T-cell (primary cell): ENCODE measurements at regions not wholly inside any gene's neighbourhood (a gene's known extent, or its start where the extent isn't known, plus 50 kb on each side); places are given as distances from the start of the nearest gene placed in this dataset.
"Not testable (repeated sequence)": the region's sequence is repeated elsewhere in the genome, so short reads cannot be mapped to it uniquely, and the experiment has no call there.

ENCODE experiments used
- ATAC-seq, 4 experiments: fragments of 200-7000 bp in 3 of 4; fragments of 150-1000 bp in 1 of 4; cut with Tn5 transposase; replicated peaks in 1 of 4; 1 replicate in 3 of 4; 2 replicates in 1 of 4; pipeline ENCODE4 v1.10.0; 2021; ENCODE audit warnings: moderate library complexity in 3 of 4, mild to moderate bottlenecking in 2 of 4, moderate number of reproducible peaks in 1 of 4
- CTCF ChIA-PET, 2 donors: fragments of 300-600 bp; sonication (Branson Sonifier 250); formaldehyde crosslinking; loops; one replicate each; lab custom pipeline; 2022; ENCODE audit warnings: antibody characterized with exemption in 2 of 2; lab: Charles Lee
- POLR2A ChIA-PET, 2 donors: fragments of 300-600 bp; sonication (Branson Sonifier 250); formaldehyde crosslinking; loops; one replicate each; lab custom pipeline; 2022; ENCODE audit warnings: antibody characterized with exemption in 2 of 2; lab: Charles Lee
- DNase-seq, 35 experiments: peaks; one replicate each; pipeline versions ENCODE4 v3.0.0 to v3.0.0-alpha.2; 2013 to 2023
- H3K27ac ChIP-seq: one replicate; pipeline ENCODE4 v1.5.1; 2013; ENCODE audit warnings: low read length
- H3K27me3 ChIP-seq, 2 experiments: replicated peaks in 1 of 2; 1 replicate in 1 of 2; 2 replicates in 1 of 2; pipeline versions ENCODE4 v1.6.1 to v1.7.0; 2013; ENCODE audit warnings: low read length in 1 of 2, mixed read lengths in 1 of 2; ENCODE audit not compliant: control insufficient read depth in 2 of 2, insufficient read depth in 2 of 2; ENCODE audit errors: extremely low read depth in 1 of 2
- H3K36me3 ChIP-seq, 2 donors: 1 replicate in 1 of 2; 2 replicates in 1 of 2; pipeline versions ENCODE4 v1.6.1 to v1.7.0; 2013; ENCODE audit warnings: low read length in 1 of 2; ENCODE audit not compliant: control insufficient read depth in 2 of 2, insufficient read depth in 1 of 2; ENCODE audit errors: extremely low read depth in 1 of 2
- H3K4me1 ChIP-seq, 2 experiments: 1 replicate in 1 of 2; 2 replicates in 1 of 2; pipeline versions ENCODE4 v1.6.1 to v1.7.0; 2013; ENCODE audit warnings: low read length in 2 of 2, mixed read lengths in 1 of 2; ENCODE audit not compliant: insufficient read depth in 2 of 2, control insufficient read depth in 1 of 2; ENCODE audit errors: extremely low read depth in 1 of 2
- H3K4me3 ChIP-seq, 2 donors: 1 replicate in 1 of 2; 2 replicates in 1 of 2; pipeline versions ENCODE4 v1.5.1 to v1.7.0; 2013; ENCODE audit warnings: mild to moderate bottlenecking in 2 of 2, low read length in 1 of 2, moderate library complexity in 1 of 2; ENCODE audit not compliant: control insufficient read depth in 1 of 2; ENCODE audit errors: extremely low read depth in 1 of 2
- H3K9me3 ChIP-seq: 2 replicates; pipeline ENCODE4 v1.7.0; 2013
- H3K27ac Mint-ChIP-seq, 2 donors: one replicate each; pipeline ENCODE4 v1.8.0; 2020 to 2021; ENCODE audit warnings: mild to moderate bottlenecking in 2 of 2, mixed read lengths in 2 of 2
- H3K27me3 Mint-ChIP-seq, 2 donors: one replicate each; pipeline ENCODE4 v1.8.0; 2021 to 2022; ENCODE audit warnings: mixed read lengths in 2 of 2
- H3K36me3 Mint-ChIP-seq: one replicate; pipeline ENCODE4 v1.8.0; 2021; ENCODE audit warnings: mixed read lengths
- H3K4me1 Mint-ChIP-seq, 3 donors: one replicate each; pipeline ENCODE4 v1.8.0; 2020 to 2022; ENCODE audit warnings: mixed read lengths in 3 of 3, mild to moderate bottlenecking in 1 of 3
- H3K4me3 Mint-ChIP-seq, 3 donors: one replicate each; pipeline ENCODE4 v1.8.0; 2020 to 2022; ENCODE audit warnings: mild to moderate bottlenecking in 3 of 3, mixed read lengths in 3 of 3, moderate library complexity in 3 of 3
- H3K9me3 Mint-ChIP-seq, 3 donors: one replicate each; pipeline ENCODE4 v1.8.0; 2020 to 2022; ENCODE audit warnings: mixed read lengths in 3 of 3
- WGBS: methylation state at CpG from one replicate; pipeline ENCODE4 v1.1.5; 2013; ENCODE audit warnings: missing lambda C conversion rate; ENCODE audit not compliant: insufficient coverage; 5-methylcytosine and 5-hydroxymethylcytosine counted together

DNA sequence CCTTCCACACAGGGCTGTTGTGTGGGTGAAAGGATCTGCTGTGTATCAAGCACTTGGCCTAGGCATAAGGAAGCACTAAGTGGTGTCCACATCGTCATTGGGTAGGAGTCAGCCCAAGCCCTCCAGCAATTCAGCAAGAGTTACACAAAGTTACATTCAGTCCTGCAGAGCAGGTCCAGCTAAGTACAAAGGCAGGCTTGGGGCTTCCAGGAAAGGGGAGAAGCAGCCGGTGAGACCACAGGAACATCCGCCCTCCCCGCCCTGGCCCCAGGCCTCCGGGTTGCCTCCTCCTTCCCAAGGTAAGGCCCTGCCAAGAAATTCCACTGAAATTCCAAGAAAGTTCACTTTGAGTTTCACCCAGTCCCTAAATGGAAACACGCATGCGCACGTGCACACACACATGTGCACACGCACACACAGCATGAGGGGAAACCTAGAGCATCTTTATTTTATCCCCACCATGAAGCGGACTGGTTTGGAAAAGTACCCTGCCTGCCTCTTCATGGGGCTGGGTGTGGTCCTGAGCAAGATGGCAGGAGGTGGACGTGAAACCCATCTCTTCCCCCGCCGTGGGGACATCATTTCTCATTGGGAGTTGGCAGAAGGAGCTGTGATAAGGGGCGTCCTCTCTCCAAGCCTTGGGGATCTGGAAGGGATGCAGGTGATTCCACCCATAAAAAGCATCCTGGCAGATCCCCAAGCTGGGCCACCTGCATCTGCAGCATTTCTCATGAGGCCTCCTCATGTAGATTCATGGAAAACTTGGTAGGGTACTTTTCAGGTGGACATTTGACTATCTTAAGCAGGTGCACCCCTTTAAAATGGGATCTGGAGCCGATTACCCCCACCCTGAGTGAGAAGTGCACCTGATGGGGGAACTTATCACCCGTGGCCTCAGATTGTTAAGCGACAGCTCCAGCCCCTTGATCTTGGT, 69.1 kb upstream of the NANOS1 start:
- no peaks in the 10 kb centered on the region for H3K9me3 Mint-ChIP-seq
- H3K4me1 ChIP-seq = no peaks in the 10 kb centered on the region
- DNase-seq (peak in 1 of 35 experiments; percentile 21), ATAC-seq (no peak)
- no peaks in the 10 kb centered on the region for H3K9me3 ChIP-seq
- H3K27ac ChIP-seq = no peak overlapping the region
- peaks cover 0 to 1% (median 0%) of the 10 kb centered on the region in 3 donors for H3K4me1 Mint-ChIP-seq
- H3K36me3 Mint-ChIP-seq = no peaks in the 10 kb centered on the region
- ChIA-PET CTCF (no interaction called here), POLR2A (no interaction called here)
- WGBS = 84% methylated on average over 11 of the region's 17 CpGs
- peaks cover 8 to 9% of the 10 kb centered on the region in 2 donors for H3K27me3 Mint-ChIP-seq
- H3K27me3 ChIP-seq = peaks cover 0 to 8% of the 10 kb centered on the region in 2 experiments
- no peak overlapping the region for H3K4me3 ChIP-seq
- H3K36me3 ChIP-seq = no peaks in the 10 kb centered on the region
- no peak overlapping the region for H3K4me3 Mint-ChIP-seq
- no peak overlapping the region for H3K27ac Mint-ChIP-seq

DNA sequence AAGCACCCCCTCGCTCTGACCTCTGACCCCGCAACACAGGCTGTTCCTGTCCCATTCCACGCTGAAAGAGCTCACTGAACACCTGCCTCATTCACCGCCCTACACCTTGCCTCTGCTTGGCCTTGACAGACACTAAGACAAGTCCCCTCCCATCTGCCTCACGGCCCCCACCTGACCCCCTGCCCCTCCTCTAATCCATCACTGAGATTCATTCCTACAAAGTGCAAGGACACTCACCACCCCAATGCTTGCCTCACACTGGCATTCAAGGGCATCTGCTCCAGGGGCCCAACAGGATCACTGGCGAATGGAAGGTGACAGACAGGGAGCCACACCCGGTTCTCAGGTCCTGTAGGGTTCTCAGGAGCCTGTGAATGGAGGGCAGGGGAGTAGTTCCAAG, 68.1 kb upstream of the NANOS1 start:
- H3K9me3 ChIP-seq = no peaks in the 10 kb centered on the region
- peaks cover 0 to 17% of the 10 kb centered on the region in 2 experiments for H3K27me3 ChIP-seq
- Mint-ChIP-seq H3K4me1 (peaks cover 0 to 1% (median 0%) of the 10 kb centered on the region in 3 donors), H3K27me3 (peaks cover 7 to 14% of the 10 kb centered on the region in 2 donors), H3K4me3 (no peak overlapping the region), H3K36me3 (no peaks in the 10 kb centered on the region), H3K9me3 (no peaks in the 10 kb centered on the region), H3K27ac (no peak overlapping the region)
- 78% methylated on average over 5 of the region's 7 CpGs for WGBS
- H3K4me1 ChIP-seq = no peaks in the 10 kb centered on the region
- H3K27ac ChIP-seq = no peak overlapping the region
- H3K4me3 ChIP-seq = no peak overlapping the region
- ChIA-PET POLR2A (no interaction called here), CTCF (no interaction called here)
- DNase-seq = peak in 1 of 35 experiments; percentile 17
- ATAC-seq = no peak
- no peaks in the 10 kb centered on the region for H3K36me3 ChIP-seq

DNA sequence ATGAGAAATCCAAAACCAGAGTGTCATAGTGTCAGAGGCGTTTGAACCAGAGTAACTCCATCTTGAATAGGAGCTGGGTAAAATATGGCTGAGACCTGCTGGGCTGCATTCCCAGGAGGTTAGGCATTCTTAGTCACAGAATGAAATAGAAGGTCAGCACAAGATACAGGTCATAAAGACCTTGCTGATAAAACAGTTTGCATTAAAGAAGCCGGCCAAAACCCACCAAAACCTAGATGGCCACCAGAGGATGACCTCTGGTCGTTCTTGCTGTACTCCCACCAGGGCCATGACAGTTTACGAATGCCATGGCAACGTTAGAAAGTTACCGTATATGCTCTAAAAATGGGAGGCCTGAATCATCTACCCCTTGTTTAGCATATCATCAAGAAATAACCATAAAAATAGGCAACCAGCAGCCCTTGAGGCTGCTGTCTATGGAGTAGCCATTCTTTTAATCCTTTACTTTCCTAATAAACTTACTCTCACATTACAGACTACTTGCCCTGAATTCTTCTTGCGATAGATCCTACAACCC, 67.1 kb upstream of the NANOS1 start:
- H3K36me3 ChIP-seq, H3K36me3 Mint-ChIP-seq, H3K4me1 Mint-ChIP-seq, H3K9me3 Mint-ChIP-seq, H3K4me1 ChIP-seq, CTCF ChIA-PET, H3K9me3 ChIP-seq, H3K27ac ChIP-seq, POLR2A ChIA-PET, H3K4me3 ChIP-seq, H3K27ac Mint-ChIP-seq, ATAC-seq, H3K4me3 Mint-ChIP-seq: not testable (repeated sequence)
- H3K27me3 ChIP-seq = peaks cover 0 to 21% of the 10 kb centered on the region in 2 experiments
- WGBS = 73% methylated on average over 6 of the region's 7 CpGs
- peak in 1 of 35 experiments; percentile 0 for DNase-seq
- peaks cover 7 to 20% of the 10 kb centered on the region in 2 donors for H3K27me3 Mint-ChIP-seq

DNA sequence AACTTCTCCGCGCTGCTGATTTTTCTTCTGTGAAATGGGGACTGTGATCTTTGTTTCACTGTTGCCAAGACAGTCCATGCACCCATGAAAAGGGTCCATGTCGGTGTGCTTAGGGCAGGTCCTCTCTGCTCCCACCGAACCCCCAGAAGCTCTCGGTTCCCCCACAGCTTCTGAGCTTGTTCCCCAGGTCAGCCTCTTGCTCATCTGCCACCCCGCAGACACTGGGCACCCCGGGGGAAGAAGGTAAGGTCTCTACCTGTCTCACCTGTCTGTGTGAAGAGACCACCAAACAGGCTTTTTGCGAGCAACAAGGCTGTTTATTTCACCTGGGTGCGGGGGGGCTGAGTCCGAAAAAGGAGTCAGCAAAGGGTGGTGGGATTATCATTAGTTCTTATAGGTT, 66.2 kb upstream of the NANOS1 start:
- no peak overlapping the region for H3K27ac ChIP-seq
- H3K9me3 ChIP-seq = no peaks in the 10 kb centered on the region
- peaks cover 0 to 27% of the 10 kb centered on the region in 2 experiments for H3K27me3 ChIP-seq
- Mint-ChIP-seq H3K27ac (no peak overlapping the region), H3K27me3 (peaks cover 7 to 24% of the 10 kb centered on the region in 2 donors), H3K4me1 (peaks cover 0 to 1% (median 0%) of the 10 kb centered on the region in 3 donors), H3K36me3 (no peaks in the 10 kb centered on the region), H3K4me3 (no peak overlapping the region), H3K9me3 (no peaks in the 10 kb centered on the region)
- no peaks in the 10 kb centered on the region for H3K4me1 ChIP-seq
- ChIA-PET CTCF (no interaction called here), POLR2A (no interaction called here)
- DNase-seq (no peak), ATAC-seq (no peak)
- H3K4me3 ChIP-seq = no peak overlapping the region
- H3K36me3 ChIP-seq = no peaks in the 10 kb centered on the region
- 93% methylated on average over 5 of the region's 10 CpGs for whole genome bisulfite sequencing

DNA sequence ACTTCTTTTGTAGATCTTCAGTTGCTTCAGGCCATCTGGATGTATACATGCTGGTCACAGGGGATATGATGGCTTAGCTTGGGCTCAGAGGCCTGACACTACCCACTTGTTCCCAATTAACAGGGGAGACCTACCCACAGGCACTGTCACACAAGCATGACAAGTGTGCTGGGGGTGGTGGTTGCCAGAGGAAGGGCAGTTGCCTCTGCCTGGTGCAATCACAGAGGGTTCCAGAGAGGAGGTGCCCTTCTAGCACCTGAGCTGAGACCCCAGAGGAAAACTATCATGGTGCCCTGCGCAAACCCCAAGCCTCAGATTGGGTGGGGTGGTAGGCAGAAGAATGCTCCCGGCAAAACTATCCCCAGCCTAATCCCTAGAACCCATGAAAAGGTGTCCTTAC, 65.6 kb upstream of the NANOS1 start:
- H3K9me3 Mint-ChIP-seq = no peaks in the 10 kb centered on the region
- H3K27ac Mint-ChIP-seq = no peak overlapping the region
- Histone ChIP-seq H3K4me3 (no peak overlapping the region), H3K27ac (no peak overlapping the region), H3K36me3 (no peaks in the 10 kb centered on the region), H3K4me1 (no peaks in the 10 kb centered on the region), H3K27me3 (peaks cover 0 to 32% of the 10 kb centered on the region in 2 experiments), H3K9me3 (no peaks in the 10 kb centered on the region)
- no peak for ATAC-seq
- DNase-seq = no peak
- H3K27me3 Mint-ChIP-seq = peaks cover 9 to 25% of the 10 kb centered on the region in 2 donors
- CTCF ChIA-PET = no interaction called here
- WGBS = no CpG with 5 or more reads among the region's 2 CpGs
- POLR2A ChIA-PET = no interaction called here
- no peaks in the 10 kb centered on the region for H3K36me3 Mint-ChIP-seq
- H3K4me3 Mint-ChIP-seq = no peak overlapping the region
- H3K4me1 Mint-ChIP-seq = peaks cover 0 to 1% (median 0%) of the 10 kb centered on the region in 3 donors

DNA sequence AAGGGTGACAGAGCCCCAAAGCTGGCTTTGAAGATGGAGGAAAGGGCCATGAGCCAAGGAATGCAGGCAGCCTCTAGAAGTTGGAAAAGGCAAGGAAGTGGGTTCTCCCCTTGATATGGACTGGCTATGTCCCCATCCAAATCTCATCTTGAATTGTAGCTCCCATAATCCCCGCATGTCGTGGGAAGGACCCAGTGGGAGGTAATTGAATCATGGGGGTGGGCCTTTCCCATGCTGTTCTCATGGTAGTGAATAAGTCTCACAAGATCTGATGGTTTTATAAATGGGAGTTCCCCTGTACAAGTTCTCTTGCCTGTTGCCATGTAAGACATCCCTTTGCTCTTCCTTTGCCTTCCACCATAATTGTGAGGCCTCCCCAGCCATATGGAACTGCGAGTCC, 65.0 kb upstream of the NANOS1 start:
- H3K27ac Mint-ChIP-seq, POLR2A ChIA-PET: not testable (repeated sequence)
- H3K27me3 Mint-ChIP-seq = peaks cover 13 to 27% of the 10 kb centered on the region in 2 donors

More for the DNA sequence above, 65.0 kb upstream of the NANOS1 start:
- H3K4me1 Mint-ChIP-seq, H3K4me3 Mint-ChIP-seq, ATAC-seq, H3K27ac ChIP-seq, DNase-seq, H3K36me3 Mint-ChIP-seq, CTCF ChIA-PET, H3K4me3 ChIP-seq, H3K36me3 ChIP-seq, H3K9me3 Mint-ChIP-seq, H3K9me3 ChIP-seq, H3K4me1 ChIP-seq: not testable (repeated sequence)
- WGBS = no CpG with 5 or more reads among the region's 3 CpGs
- peaks cover 0 to 35% of the 10 kb centered on the region in 2 experiments for H3K27me3 ChIP-seq
